Fibroblast of lung (primary cell): ENCODE measurements at regions not wholly inside any gene's neighbourhood (a gene's known extent, or its start where the extent isn't known, plus 50 kb on each side); places are given as distances from the start of the nearest gene placed in this dataset.

Experiments used
- EZH2 ChIP-seq: IDR thresholded peaks from 2 replicates; pipeline ENCODE4 v1.5.1; 2012; ENCODE audit warnings: low read length, control low read depth, mild to moderate bottlenecking; ENCODE audit errors: missing control alignments
- TF ChIP-seq, protein P1 (sequence below), 2 donors: IDR thresholded peaks in 1 of 2; conservative IDR thresholded peaks in 1 of 2; 1 replicate in 1 of 2; 2 replicates in 1 of 2; pipeline ENCODE4 v1.5.1; 2011 to 2012; ENCODE audit warnings: low read length in 2 of 2, control low read depth in 1 of 2, inconsistent platforms in 1 of 2, low read depth in 1 of 2, mild to moderate bottlenecking in 1 of 2

DNA sequence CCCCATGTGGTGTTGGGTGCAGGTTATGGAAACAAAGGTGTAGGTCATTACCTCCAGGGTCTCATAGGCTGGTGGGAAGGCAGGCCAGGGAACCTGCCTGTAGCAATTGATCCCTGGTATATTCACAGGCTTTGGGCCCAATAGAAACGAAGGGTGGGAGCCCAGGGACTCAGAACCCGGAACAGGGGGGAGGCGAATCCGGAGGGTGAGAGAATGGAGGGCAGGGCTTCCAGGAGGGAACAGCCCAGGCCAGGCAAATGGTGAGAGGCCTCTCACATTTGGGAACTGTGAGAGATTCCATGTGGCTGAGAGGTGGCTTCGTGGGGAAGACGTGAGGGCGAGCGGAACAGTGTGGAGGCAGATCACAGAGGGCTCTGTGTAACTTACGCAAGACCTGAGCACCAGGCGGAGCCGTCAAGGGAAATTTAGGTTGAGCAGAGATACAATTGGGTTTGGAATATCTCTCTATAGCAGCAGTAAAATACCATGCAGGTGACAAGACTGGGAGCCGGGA is 267.1 kb downstream of the ERMARD start:
- TF ChIP-seq, protein P1, sequence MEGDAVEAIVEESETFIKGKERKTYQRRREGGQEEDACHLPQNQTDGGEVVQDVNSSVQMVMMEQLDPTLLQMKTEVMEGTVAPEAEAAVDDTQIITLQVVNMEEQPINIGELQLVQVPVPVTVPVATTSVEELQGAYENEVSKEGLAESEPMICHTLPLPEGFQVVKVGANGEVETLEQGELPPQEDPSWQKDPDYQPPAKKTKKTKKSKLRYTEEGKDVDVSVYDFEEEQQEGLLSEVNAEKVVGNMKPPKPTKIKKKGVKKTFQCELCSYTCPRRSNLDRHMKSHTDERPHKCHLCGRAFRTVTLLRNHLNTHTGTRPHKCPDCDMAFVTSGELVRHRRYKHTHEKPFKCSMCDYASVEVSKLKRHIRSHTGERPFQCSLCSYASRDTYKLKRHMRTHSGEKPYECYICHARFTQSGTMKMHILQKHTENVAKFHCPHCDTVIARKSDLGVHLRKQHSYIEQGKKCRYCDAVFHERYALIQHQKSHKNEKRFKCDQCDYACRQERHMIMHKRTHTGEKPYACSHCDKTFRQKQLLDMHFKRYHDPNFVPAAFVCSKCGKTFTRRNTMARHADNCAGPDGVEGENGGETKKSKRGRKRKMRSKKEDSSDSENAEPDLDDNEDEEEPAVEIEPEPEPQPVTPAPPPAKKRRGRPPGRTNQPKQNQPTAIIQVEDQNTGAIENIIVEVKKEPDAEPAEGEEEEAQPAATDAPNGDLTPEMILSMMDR (conservative IDR thresholded peaks at IDR 0.05 in 1 of 2, IDR thresholded peaks at IDR 0.05 in 1 of 2; ENCODE audit: low read depth in 1 of 2, low read length in 2 of 2): no peak
- no peak for TF ChIP-seq EZH2
